ENCODE measurements at regions not wholly inside any gene's neighbourhood (a gene's known extent, or its start where the extent isn't known, plus 50 kb on each side); places are given as distances from the start of the nearest gene placed in this dataset.
"Not testable (repeated sequence)": the region's sequence is repeated elsewhere in the genome, so short reads cannot be mapped to it uniquely, and the experiment has no call there.

DNA sequence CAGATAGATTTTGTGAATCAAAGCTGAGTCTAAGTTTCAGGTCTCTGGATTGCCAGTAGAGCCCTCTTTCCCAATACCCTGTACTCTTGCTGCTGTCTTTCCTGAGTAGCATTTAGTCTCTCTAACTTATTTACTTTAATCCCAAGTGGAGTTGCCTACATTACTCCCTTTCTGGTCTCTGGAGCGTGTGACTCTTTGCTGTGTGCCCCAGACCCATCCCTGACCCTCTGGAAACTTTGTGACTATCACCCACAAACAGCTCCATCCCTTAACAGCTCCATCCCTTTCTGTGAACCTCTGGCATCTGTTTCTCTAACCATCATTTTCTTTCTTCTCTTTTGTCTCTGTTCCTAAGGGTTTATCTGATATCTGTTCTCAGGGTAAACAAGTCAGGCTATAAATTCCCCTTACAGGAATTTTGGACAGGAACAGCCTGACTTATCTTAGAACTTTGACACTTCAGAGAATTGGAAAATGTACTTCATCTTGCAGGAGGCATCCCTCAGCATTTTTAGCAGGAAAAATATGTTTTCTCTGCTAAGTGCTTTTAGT lies 1167.1 kb upstream of the SEMA6A start:
- peaks cover 4% of the 10 kb centered on the region for H3K9me3 Mint-ChIP-seq
- ATAC-seq (ENCODE audit: low read depth): no peak
- no peaks in the 10 kb centered on the region for H3K4me1 Mint-ChIP-seq
- POLR2A ChIA-PET: no interaction called here
- no peaks in the 10 kb centered on the region for H3K36me3 Mint-ChIP-seq
- DNase-seq: no peak
- H3K27me3 Mint-ChIP-seq: no peaks in the 10 kb centered on the region
- H3K27ac Mint-ChIP-seq: no peak overlapping the region
- no peak overlapping the region for H3K4me3 Mint-ChIP-seq

DNA sequence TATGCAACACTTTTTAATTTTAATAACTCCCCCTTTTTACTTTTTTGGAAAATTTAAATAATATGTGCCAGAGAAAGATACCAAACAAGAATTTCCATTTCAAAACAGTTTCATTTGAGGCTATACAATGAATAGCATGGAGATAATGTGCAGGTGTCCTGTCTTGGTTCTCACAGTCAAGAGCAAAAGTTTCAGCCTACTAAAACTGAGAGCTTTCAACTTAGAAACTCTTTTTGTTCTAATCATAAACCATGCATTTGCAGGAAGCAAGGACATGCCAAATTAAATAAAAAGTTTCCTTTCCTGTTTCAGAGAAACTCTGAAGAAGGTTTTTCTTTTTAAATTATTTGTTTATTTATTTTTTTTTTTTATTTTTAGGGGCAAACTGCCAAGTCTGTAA lies 1165.6 kb upstream of the SEMA6A start:
- Mint-ChIP-seq H3K4me1 (no peaks in the 10 kb centered on the region), H3K9me3 (peaks cover 4% of the 10 kb centered on the region), H3K27ac (no peak overlapping the region), H3K4me3 (no peak overlapping the region), H3K27me3 (no peaks in the 10 kb centered on the region), H3K36me3 (no peaks in the 10 kb centered on the region)
- DNase-seq (no peak), ATAC-seq (ENCODE audit: low read depth) (no peak)
- POLR2A ChIA-PET: no interaction called here

DNA sequence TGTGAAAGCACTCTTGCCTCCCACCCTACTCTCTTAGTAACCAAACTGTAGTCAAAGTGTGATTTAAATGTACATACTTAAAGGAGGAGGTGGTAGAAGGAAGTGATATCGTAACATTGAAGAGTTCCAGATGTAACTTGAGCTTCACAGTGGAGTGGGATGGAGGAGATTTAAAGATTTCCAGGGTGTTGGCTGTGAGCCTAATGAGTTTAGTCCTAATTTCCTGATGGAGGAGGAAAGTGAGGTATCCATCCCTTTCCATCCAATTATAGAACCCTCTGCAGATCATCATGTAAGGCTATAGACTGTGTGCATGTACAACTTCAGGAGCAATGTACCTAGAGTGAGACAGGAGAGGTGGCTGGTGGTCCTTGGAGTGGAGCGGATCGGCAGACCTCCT lies 1163.9 kb upstream of the SEMA6A start:
- peaks cover 2% of the 10 kb centered on the region for H3K9me3 Mint-ChIP-seq
- ATAC-seq (ENCODE audit: low read depth): no peak
- no peaks in the 10 kb centered on the region for H3K27me3 Mint-ChIP-seq
- H3K4me3 Mint-ChIP-seq: no peak overlapping the region
- H3K27ac Mint-ChIP-seq: no peak overlapping the region
- H3K4me1 Mint-ChIP-seq: no peaks in the 10 kb centered on the region
- H3K36me3 Mint-ChIP-seq: no peaks in the 10 kb centered on the region
- POLR2A ChIA-PET: no interaction called here
- DNase-seq: no peak

DNA sequence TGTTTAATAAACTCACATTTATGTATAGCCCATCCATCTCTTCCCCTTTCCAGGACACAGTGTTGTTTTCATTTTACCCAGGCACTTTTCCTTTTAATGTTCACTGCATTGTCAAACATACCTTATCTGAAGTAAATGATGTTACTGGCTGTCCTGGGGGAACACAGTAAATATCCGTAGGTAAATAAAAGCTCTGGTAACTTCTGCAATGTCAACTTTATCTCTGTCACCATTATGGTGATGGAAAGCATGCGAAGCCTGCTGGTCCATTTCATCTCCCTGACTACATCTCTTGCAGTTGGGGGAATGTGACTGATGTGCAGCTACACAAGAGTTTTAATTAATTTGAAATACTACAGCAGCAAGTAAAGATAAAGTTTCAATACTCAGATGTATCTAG lies 1162.1 kb upstream of the SEMA6A start:
- no peak overlapping the region for H3K4me3 Mint-ChIP-seq
- no peak overlapping the region for H3K27ac Mint-ChIP-seq
- POLR2A ChIA-PET: no interaction called here
- H3K9me3 Mint-ChIP-seq: peaks cover 4% of the 10 kb centered on the region
- no peaks in the 10 kb centered on the region for H3K27me3 Mint-ChIP-seq
- no peak for ATAC-seq (ENCODE audit: low read depth)
- DNase-seq: no peak
- no peaks in the 10 kb centered on the region for H3K36me3 Mint-ChIP-seq
- H3K4me1 Mint-ChIP-seq: no peaks in the 10 kb centered on the region

DNA sequence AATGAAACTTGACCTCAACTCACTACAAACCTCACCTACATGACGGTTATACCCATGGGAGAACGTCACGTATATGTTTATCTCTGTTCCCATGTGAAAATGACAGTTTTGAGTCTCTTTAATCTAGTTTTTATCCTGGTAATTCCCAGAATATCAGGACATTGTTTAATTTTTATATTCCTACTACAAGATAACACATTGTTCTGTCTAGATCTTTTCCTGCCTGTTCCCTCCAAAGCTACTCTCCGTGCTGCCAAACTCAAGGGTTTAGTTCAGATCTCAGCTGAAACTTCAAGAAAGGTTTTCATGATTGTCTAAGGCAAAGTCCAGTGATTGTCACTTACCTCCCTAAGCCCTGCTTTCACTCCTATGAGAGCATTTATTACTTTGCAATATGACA lies 1159.4 kb upstream of the SEMA6A start:
- ATAC-seq (ENCODE audit: low read depth) (no peak), DNase-seq (no peak)
- Mint-ChIP-seq H3K9me3 (peaks cover 6% of the 10 kb centered on the region), H3K27me3 (no peaks in the 10 kb centered on the region), H3K4me1 (no peaks in the 10 kb centered on the region), H3K4me3 (no peak overlapping the region), H3K36me3 (no peaks in the 10 kb centered on the region), H3K27ac (no peak overlapping the region)
- POLR2A ChIA-PET: no interaction called here

DNA sequence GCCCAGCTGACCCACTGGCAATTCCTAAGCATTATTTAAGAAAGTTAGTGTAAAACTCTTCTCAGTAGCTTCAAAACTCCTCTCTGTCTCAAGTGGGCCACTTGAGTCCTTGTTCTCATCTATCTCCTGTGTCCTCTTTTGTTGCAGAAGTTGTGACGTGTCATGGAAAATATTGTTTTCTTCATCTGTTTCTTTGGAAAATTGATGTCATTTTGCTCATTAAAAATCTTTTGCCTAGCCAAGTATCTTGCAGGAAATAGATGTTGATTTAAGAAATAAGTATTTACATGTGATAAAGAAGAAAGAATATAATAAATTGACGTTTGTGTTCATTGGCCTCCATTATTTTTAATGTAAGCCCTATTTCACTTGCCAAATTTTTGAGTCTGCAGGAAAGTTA lies 1158.4 kb upstream of the SEMA6A start:
- ATAC-seq (ENCODE audit: low read depth) (no peak), DNase-seq (no peak)
- Mint-ChIP-seq H3K9me3 (peaks cover 4% of the 10 kb centered on the region), H3K36me3 (no peaks in the 10 kb centered on the region), H3K4me1 (no peaks in the 10 kb centered on the region), H3K27ac (no peak overlapping the region), H3K4me3 (no peak overlapping the region), H3K27me3 (no peaks in the 10 kb centered on the region)
- POLR2A ChIA-PET: no interaction called here

GRCh38 chr5:117732264-117732663 lies 1157.6 kb upstream of the SEMA6A start:
- no peaks in the 10 kb centered on the region for H3K27me3 Mint-ChIP-seq

DNA sequence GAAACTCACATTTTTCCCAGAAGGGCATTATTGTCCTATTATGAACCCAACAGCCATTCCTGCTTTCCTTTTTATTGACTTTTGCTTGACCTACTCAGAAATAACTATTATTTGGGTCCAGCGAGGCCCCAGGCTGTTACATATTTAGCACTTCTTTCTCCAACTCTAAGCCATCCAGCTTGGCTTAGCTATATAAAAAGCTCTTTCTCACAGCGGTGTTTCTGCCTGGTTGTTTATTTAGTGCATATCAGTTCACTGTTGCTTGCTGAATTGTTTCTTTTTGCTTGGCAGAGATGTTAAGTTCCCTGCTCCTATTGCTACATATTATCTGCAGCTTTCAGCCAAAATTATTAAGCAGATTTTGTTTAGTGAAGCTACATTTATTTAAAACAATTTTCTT lies 1156.8 kb upstream of the SEMA6A start:
- no peak overlapping the region for H3K4me3 Mint-ChIP-seq
- H3K36me3 Mint-ChIP-seq: no peaks in the 10 kb centered on the region
- no peaks in the 10 kb centered on the region for H3K27me3 Mint-ChIP-seq
- DNase-seq (no peak), ATAC-seq (ENCODE audit: low read depth) (no peak)
- H3K27ac Mint-ChIP-seq: no peak overlapping the region
- H3K4me1 Mint-ChIP-seq: no peaks in the 10 kb centered on the region
- POLR2A ChIA-PET: no interaction called here
- H3K9me3 Mint-ChIP-seq: peaks cover 4% of the 10 kb centered on the region

More at GRCh38 chr5:117732264-117732663, 1157.6 kb upstream of the SEMA6A start:
- no peak overlapping the region for H3K4me3 Mint-ChIP-seq
- H3K9me3 Mint-ChIP-seq: peaks cover 4% of the 10 kb centered on the region
- no peak overlapping the region for H3K27ac Mint-ChIP-seq
- no peaks in the 10 kb centered on the region for H3K36me3 Mint-ChIP-seq
- DNase-seq (no peak), ATAC-seq (ENCODE audit: low read depth) (no peak)
- POLR2A ChIA-PET: no interaction called here
- no peaks in the 10 kb centered on the region for H3K4me1 Mint-ChIP-seq

DNA sequence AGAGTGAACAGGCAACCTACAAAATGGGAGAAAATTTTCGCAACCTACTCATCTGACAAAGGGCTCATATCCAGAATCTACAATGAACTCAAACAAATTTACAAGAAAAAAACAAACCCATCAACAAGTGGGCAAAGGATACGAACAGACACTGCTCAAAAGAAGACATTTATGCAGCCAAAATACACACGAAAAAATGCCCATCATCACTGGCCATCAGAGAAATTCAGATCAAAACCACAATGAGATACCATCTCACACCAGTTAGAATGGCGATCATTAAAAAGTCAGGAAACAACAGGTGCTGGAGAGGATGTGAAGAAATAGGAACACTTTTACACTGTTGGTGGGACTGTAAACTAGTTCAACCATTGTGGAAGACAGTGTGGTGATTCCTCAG lies 1146.2 kb upstream of the SEMA6A start:
- H3K4me3 Mint-ChIP-seq; ATAC-seq (ENCODE audit: low read depth); H3K27me3 Mint-ChIP-seq; POLR2A ChIA-PET; H3K4me1 Mint-ChIP-seq; H3K36me3 Mint-ChIP-seq; H3K9me3 Mint-ChIP-seq; H3K27ac Mint-ChIP-seq; DNase-seq: not testable (repeated sequence)

GRCh38 chr5:117719413-117719812 lies 1144.8 kb upstream of the SEMA6A start:
- POLR2A ChIA-PET: no interaction called here
- DNase-seq (no peak), ATAC-seq (ENCODE audit: low read depth) (no peak)
- no peaks in the 10 kb centered on the region for H3K27me3 Mint-ChIP-seq
- H3K27ac Mint-ChIP-seq: no peak overlapping the region
- no peaks in the 10 kb centered on the region for H3K4me1 Mint-ChIP-seq
- H3K4me3 Mint-ChIP-seq: no peak overlapping the region
- no peaks in the 10 kb centered on the region for H3K36me3 Mint-ChIP-seq
- H3K9me3 Mint-ChIP-seq: peaks cover 14% of the 10 kb centered on the region

DNA sequence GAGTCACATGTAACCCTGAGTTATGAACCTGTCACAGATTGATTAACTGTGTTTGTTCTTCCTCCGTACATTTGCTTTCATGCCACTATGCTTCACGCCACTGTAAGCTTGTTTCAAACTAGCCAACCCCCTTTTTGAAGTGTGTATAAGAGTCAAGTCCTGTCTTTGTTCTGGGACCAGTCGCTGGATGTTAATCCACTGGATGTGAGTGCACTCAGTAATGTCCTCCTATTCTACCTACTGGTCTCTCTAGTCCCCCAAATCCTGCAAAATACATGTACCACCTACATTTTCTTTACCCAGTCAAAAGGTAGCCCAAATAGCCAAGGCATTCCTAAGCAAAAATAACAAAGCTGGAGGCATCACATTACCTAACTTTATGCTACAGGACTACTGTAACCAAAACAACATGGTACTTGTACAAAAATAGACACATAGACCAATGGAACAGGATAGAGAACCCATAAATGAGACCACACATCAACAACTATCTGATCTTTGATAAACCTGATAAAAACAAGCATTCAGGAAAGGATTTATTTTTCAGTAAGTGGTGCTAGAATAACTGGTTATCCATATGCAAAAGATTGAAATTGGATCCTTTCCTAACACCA lies 1139.1 kb upstream of the SEMA6A start:
- H3K4me3 Mint-ChIP-seq: no peak overlapping the region
- ATAC-seq (ENCODE audit: low read depth) (no peak), DNase-seq (no peak)
- POLR2A ChIA-PET: no interaction called here
- H3K4me1 Mint-ChIP-seq: no peaks in the 10 kb centered on the region
- H3K9me3 Mint-ChIP-seq: peaks cover 20% of the 10 kb centered on the region
- no peaks in the 10 kb centered on the region for H3K36me3 Mint-ChIP-seq
- H3K27ac Mint-ChIP-seq: no peak overlapping the region
- no peaks in the 10 kb centered on the region for H3K27me3 Mint-ChIP-seq

DNA sequence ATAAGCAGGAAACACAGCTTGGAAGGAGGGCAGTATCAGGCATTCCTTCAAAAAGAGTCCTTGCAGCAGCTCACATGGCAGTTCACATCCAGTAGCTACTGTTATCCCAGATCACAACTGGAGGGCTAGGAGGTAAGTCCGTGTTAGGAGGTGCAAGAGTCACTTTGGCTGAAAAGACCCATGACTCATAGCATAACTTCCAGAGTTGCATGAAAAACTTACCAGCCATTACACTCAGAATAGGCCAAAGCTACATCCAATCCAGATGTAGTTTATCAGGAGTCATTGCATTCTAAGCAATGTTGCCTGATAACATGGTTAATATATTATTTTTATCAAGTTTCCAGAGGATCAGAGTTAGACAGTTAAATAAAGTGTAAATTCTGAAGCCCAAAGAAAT lies 1126.4 kb upstream of the SEMA6A start:
- POLR2A ChIA-PET: no interaction called here
- H3K4me1 Mint-ChIP-seq: no peaks in the 10 kb centered on the region
- H3K36me3 Mint-ChIP-seq: no peaks in the 10 kb centered on the region
- DNase-seq (no peak), ATAC-seq (ENCODE audit: low read depth) (no peak)
- H3K9me3 Mint-ChIP-seq: no peaks in the 10 kb centered on the region
- no peaks in the 10 kb centered on the region for H3K27me3 Mint-ChIP-seq
- H3K27ac Mint-ChIP-seq: no peak overlapping the region
- no peak overlapping the region for H3K4me3 Mint-ChIP-seq

- no peak overlapping the region for H3K27ac Mint-ChIP-seq
- no peak for DNase-seq
- H3K4me1 Mint-ChIP-seq: no peaks in the 10 kb centered on the region
- POLR2A ChIA-PET: no interaction called here
- no peaks in the 10 kb centered on the region for H3K27me3 Mint-ChIP-seq
- no peak for ATAC-seq (ENCODE audit: low read depth)
- no peaks in the 10 kb centered on the region for H3K9me3 Mint-ChIP-seq
- no peaks in the 10 kb centered on the region for H3K36me3 Mint-ChIP-seq
- no peak overlapping the region for H3K4me3 Mint-ChIP-seq
These were observed 1118.0 kb upstream of the SEMA6A start for GRCh38 chr5:117692606-117693005.

DNA sequence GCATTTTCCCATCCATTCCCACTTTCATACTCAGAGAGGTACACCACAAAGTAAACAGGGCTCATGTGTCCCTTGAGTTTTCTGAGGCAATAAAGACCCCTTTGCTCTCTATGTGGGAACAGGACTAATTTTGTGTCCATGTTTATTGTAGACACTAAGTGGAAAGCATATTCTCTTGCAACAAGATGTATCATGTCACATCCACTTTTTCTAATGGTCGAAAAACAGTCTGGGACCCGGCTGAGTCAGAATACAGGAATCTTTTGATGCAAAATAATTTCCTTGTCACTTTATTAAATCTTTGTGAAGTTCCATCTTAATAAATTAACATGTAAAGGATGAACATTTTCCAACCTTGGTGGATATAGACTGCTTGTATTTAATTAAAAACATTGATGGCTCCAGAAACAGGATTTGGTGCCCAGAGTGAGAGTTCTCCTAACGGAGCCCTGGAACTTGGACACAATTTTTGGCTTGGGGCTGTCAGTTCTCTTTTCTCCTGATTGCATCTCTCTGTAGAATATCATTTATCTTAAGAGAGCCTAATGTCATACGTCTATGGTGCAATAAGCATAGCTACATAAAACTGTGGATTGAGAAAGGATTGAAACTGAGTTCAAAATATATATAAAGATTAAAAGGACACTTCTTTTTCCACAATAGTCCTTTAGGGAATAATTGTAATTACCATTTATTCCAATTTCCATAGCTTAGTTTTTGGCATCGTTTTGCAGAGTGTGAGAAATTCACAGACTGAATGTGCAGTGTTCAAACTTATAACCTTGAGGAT lies 1116.7 kb upstream of the SEMA6A start:
- H3K4me3 Mint-ChIP-seq: no peak overlapping the region
- POLR2A ChIA-PET: no interaction called here
- no peak for DNase-seq
- H3K27me3 Mint-ChIP-seq: no peaks in the 10 kb centered on the region
- H3K36me3 Mint-ChIP-seq: no peaks in the 10 kb centered on the region
- ATAC-seq (ENCODE audit: low read depth): no peak
- H3K27ac Mint-ChIP-seq: no peak overlapping the region
- no peaks in the 10 kb centered on the region for H3K9me3 Mint-ChIP-seq
- H3K4me1 Mint-ChIP-seq: no peaks in the 10 kb centered on the region
